Sigmoid colon (tissue), 6 donors: ENCODE measurements at regions not wholly inside any gene's neighbourhood (a gene's known extent, or its start where the extent isn't known, plus 50 kb on each side); places are given as distances from the start of the nearest gene placed in this dataset.

Source experiments
- DNase-seq: peaks from one replicate; pipeline ENCODE4 v3.0.0-alpha.2; 2019
- H3K27ac ChIP-seq, 4 donors: fragments of 200-600 bp; sonication (generic); one replicate each; pipeline ENCODE4 v1.5.1; 2016 to 2019; ENCODE audit warnings: mild to moderate bottlenecking in 1 of 4
- H3K27me3 ChIP-seq, 3 donors: fragments of 200-600 bp; sonication (generic); one replicate each; pipeline ENCODE4 v1.5.1; 2019; ENCODE audit warnings: mild to moderate bottlenecking in 1 of 3
- H3K36me3 ChIP-seq, 4 donors: fragments of 200-600 bp; sonication (generic); one replicate each; pipeline ENCODE4 v1.5.1; 2016 to 2019
- H3K4me1 ChIP-seq, 4 donors: fragments of 200-600 bp; sonication (generic); one replicate each; pipeline ENCODE4 v1.5.1; 2017 to 2019
- H3K4me3 ChIP-seq, 4 donors: fragments of 200-600 bp; sonication (generic); one replicate each; pipeline ENCODE4 v1.5.1; 2017 to 2019; ENCODE audit warnings: mild to moderate bottlenecking in 2 of 4, moderate library complexity in 1 of 4
- H3K9me3 ChIP-seq, 4 donors: fragments of 200-600 bp in 3 of 4; sonication (generic) in 3 of 4; one replicate each; pipeline versions ENCODE4 v1.5.1 to v1.6.1; 2013 to 2019
- EP300 ChIP-seq, 4 donors: sonication (generic); formaldehyde crosslinking; IDR thresholded peaks; one replicate each; pipeline ENCODE4 v1.6.1; 2017; ENCODE audit warnings: antibody characterized with exemption in 4 of 4
- POLR2A ChIP-seq, 2 donors: fragments of 450-650 bp; IDR thresholded peaks; one replicate each; pipeline ENCODE4 v1.6.1; 2016; ENCODE audit warnings: antibody characterized with exemption in 2 of 2, mild to moderate bottlenecking in 2 of 2, moderate library complexity in 2 of 2
- POLR2AphosphoS5 ChIP-seq, 4 donors: sonication (generic); formaldehyde crosslinking; IDR thresholded peaks; one replicate each; pipeline ENCODE4 v1.6.1; 2017; ENCODE audit warnings: antibody characterized with exemption in 4 of 4
- WGBS, 2 donors: extraction: QIAGEN DNeasy Blood & Tissue Kit; methylation state at CpG; one replicate each; pipeline ENCODE4 v1.1.7; 2013; 5-methylcytosine and 5-hydroxymethylcytosine counted together
- intact Hi-C: fragments of 100-400 bp; cut with DNase I; formaldehyde crosslinking; loops from one replicate; pipeline ENCODE4 v1.15.1; 2023
- TF ChIP-seq, protein P1 (sequence below), 4 experiments: fragments of 450-650 bp in 3 of 4; fragments of 200-600 bp in 1 of 4; IDR thresholded peaks; one replicate each; pipeline ENCODE4 v1.5.1; 2016 to 2019; ENCODE audit warnings: antibody characterized with exemption in 4 of 4, mild to moderate bottlenecking in 3 of 4, moderate library complexity in 2 of 4
- donor health status: healthy with polysubstance abuse.
- donor health status: healthy.

DNA sequence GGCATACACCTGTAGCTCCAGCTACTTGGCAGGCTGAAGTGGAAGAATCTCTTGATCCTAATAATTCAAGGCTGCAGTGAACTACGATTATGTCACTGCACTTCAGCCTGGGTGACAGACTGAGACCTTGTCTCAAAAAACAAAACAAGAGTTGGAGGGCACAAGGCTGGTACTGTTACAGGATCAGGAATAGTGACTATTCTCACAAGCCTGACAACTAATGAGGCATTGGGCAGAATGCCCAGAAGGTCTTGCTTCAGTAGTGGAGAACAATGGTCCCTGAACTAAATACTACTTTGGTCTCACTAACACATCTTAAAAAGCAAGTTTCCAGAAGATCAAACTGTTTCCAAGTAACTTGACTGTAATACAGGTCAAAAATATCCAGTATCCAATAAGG lies 182.9 kb upstream of the RFX3 start:
- no peaks in the 10 kb centered on the region for H3K27me3 ChIP-seq
- no peak overlapping the region for H3K4me3 ChIP-seq
- no peak overlapping the region for H3K27ac ChIP-seq
- 84% methylated on average over 1 of the region's 1 CpG for WGBS, 2 donors
- intact Hi-C loops, result no loop called here
- TF ChIP-seq POLR2A (IDR thresholded peaks at IDR 0.05) (no peak), POLR2AphosphoS5 (IDR thresholded peaks at IDR 0.05) (no peak), EP300 (IDR thresholded peaks at IDR 0.05) (no peak)
- TF ChIP-seq, protein P1, sequence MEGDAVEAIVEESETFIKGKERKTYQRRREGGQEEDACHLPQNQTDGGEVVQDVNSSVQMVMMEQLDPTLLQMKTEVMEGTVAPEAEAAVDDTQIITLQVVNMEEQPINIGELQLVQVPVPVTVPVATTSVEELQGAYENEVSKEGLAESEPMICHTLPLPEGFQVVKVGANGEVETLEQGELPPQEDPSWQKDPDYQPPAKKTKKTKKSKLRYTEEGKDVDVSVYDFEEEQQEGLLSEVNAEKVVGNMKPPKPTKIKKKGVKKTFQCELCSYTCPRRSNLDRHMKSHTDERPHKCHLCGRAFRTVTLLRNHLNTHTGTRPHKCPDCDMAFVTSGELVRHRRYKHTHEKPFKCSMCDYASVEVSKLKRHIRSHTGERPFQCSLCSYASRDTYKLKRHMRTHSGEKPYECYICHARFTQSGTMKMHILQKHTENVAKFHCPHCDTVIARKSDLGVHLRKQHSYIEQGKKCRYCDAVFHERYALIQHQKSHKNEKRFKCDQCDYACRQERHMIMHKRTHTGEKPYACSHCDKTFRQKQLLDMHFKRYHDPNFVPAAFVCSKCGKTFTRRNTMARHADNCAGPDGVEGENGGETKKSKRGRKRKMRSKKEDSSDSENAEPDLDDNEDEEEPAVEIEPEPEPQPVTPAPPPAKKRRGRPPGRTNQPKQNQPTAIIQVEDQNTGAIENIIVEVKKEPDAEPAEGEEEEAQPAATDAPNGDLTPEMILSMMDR (IDR thresholded peaks at IDR 0.05), result no peak
- no peaks in the 10 kb centered on the region for H3K4me1 ChIP-seq
- DNase-seq, result no peak
- H3K9me3 ChIP-seq, result peaks cover 0 to 1% (median 0%) of the 10 kb centered on the region in 4 donors
- H3K36me3 ChIP-seq, result no peaks in the 10 kb centered on the region

DNA sequence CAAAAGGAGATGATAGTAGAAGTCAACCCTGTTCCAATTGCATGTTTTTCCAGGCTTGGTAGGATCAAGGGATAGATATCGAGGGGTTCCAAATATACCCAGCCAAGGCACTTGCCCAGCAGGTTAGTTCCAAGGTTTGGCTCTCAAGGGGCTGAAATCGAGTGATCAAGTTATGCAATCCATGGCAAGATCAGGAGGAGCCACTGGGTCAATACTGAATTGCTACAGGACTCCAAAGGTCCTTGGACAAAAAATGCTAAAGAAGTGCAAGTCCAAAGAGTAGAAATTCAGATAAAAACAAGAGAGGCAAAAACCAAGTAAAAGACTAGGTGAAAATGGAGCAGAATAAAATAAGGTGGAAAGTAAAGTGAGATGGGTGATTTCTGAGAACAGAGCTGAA lies 179.1 kb upstream of the RFX3 start:
- intact Hi-C loops, result no loop called here
- TF ChIP-seq POLR2AphosphoS5 (IDR thresholded peaks at IDR 0.05) (no peak), POLR2A (IDR thresholded peaks at IDR 0.05) (no peak), EP300 (IDR thresholded peaks at IDR 0.05) (no peak)
- TF ChIP-seq, protein P1 (IDR thresholded peaks at IDR 0.05), result no peak
- H3K36me3 ChIP-seq, result no peaks in the 10 kb centered on the region
- WGBS, 2 donors, result 63 to 82% methylated on average over 2 of the region's 2 CpGs
- H3K27ac ChIP-seq, result no peak overlapping the region
- H3K9me3 ChIP-seq, result no peaks in the 10 kb centered on the region
- no peak overlapping the region for H3K4me3 ChIP-seq
- H3K27me3 ChIP-seq, result no peaks in the 10 kb centered on the region
- DNase-seq, result no peak
- H3K4me1 ChIP-seq, result no peaks in the 10 kb centered on the region

DNA sequence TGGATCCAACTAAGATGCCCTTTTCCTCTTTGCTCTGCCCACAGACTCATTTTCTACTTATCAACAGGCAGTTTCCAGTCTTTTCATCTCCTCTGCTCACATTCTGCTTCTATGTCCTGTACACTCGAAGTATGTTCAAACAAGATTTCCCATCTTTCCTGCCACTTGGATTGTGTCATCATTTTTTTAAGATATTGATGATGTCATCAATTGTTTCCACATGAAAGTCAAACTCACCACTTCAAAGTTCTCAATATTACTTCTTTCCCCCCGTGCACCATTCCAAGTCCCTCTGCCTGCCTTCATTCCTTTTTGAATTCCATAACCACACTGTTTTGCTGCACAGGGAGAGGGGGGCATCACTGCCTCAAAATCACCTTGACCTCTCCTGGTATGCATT lies 175.0 kb upstream of the RFX3 start:
- intact Hi-C loops, result no loop called here
- H3K27ac ChIP-seq, result no peak overlapping the region
- H3K36me3 ChIP-seq, result no peaks in the 10 kb centered on the region
- H3K4me3 ChIP-seq, result no peak overlapping the region
- TF ChIP-seq, protein P1 (IDR thresholded peaks at IDR 0.05), result no peak
- TF ChIP-seq POLR2AphosphoS5 (IDR thresholded peaks at IDR 0.05) (no peak), EP300 (IDR thresholded peaks at IDR 0.05) (no peak), POLR2A (IDR thresholded peaks at IDR 0.05) (no peak)
- no peaks in the 10 kb centered on the region for H3K27me3 ChIP-seq
- H3K4me1 ChIP-seq, result no peaks in the 10 kb centered on the region
- no peaks in the 10 kb centered on the region for H3K9me3 ChIP-seq
- DNase-seq, result no peak
- 77 to 85% methylated on average over 2 of the region's 2 CpGs for WGBS, 2 donors

DNA sequence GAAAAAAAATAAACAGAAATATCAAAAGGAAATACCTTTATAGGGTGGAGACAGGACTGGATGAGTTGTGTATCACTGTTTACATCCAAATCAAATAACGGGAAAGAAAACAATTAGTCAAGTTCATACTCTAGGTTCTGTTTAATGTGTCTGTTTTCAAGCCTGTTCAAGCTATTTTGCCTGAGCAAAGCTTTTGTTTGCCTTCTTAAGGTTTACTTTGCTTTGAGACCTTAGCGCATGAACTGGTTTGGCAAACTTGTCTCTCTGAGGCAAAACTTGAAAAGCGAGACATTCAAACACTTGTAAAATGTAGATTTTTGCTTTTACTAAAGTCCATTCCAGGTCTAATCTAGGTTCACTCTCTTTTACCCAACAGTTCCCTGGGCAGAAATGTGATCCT lies 174.1 kb upstream of the RFX3 start:
- Histone ChIP-seq H3K4me3 (no peak overlapping the region), H3K27me3 (no peaks in the 10 kb centered on the region), H3K4me1 (no peaks in the 10 kb centered on the region), H3K27ac (no peak overlapping the region), H3K9me3 (no peaks in the 10 kb centered on the region), H3K36me3 (no peaks in the 10 kb centered on the region)
- no peak for DNase-seq
- intact Hi-C loops, result no loop called here
- no peak for TF ChIP-seq POLR2A (IDR thresholded peaks at IDR 0.05)
- no peak for TF ChIP-seq POLR2AphosphoS5 (IDR thresholded peaks at IDR 0.05)
- no peak for TF ChIP-seq EP300 (IDR thresholded peaks at IDR 0.05)
- TF ChIP-seq, protein P1 (IDR thresholded peaks at IDR 0.05), result no peak
- WGBS, 2 donors, result 24 to 75% methylated on average over 3 of the region's 3 CpGs

DNA sequence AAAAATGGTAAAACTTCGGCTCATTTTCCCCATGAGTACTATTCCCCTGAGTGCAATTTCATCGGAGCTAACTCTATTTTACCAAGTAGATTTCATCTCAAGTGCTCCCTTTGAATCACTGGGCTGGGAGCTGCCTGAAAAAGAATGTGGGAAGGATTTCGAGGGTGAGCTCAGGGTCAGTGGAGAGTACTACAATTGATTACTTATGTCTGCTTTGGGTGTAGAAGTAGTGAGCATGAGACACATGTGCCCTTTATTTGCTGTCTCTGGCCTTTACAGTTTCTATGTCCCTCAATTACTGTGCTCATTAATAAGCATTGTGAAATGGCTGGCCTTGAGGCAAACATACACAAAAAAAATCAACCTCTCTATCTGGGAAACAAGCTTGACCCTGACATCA lies 172.7 kb upstream of the RFX3 start:
- intact Hi-C loops, result no loop called here
- Histone ChIP-seq H3K27ac (no peak overlapping the region), H3K4me1 (no peaks in the 10 kb centered on the region), H3K36me3 (no peaks in the 10 kb centered on the region), H3K9me3 (no peaks in the 10 kb centered on the region), H3K4me3 (no peak overlapping the region), H3K27me3 (no peaks in the 10 kb centered on the region)
- TF ChIP-seq, protein P1 (IDR thresholded peaks at IDR 0.05), result no peak
- no peak for TF ChIP-seq EP300 (IDR thresholded peaks at IDR 0.05)
- TF ChIP-seq POLR2A (IDR thresholded peaks at IDR 0.05), result no peak
- no peak for TF ChIP-seq POLR2AphosphoS5 (IDR thresholded peaks at IDR 0.05)
- 83 to 85% methylated on average over 3 of the region's 3 CpGs for WGBS, 2 donors
- no peak for DNase-seq
